ENCODE measurements at regions not wholly inside any gene's neighbourhood (a gene's known extent, or its start where the extent isn't known, plus 50 kb on each side); places are given as distances from the start of the nearest gene placed in this dataset.

GRCh38 chr7:46841248-46841647 is 740.7 kb downstream of the TNS3 start:
- ChIA-PET POLR2A (no interaction called here), CTCF (no interaction called here)
- no peaks in the 10 kb centered on the region for H3K27me3 ChIP-seq (ENCODE audit: control insufficient read depth, insufficient read depth, low read length)
- no peak for TF ChIP-seq CTCF (IDR thresholded peaks at IDR 0.05; ENCODE audit: low read depth, low read length)
- H3K27ac ChIP-seq (ENCODE audit: low read depth, low read length), result no peak overlapping the region
- DNase-seq (ENCODE audit: low read depth, low spot score), result no peak
- no peaks in the 10 kb centered on the region; the same call in 1 of the 2 replicates for H3K9me3 ChIP-seq (ENCODE audit: control insufficient read depth, insufficient read depth, low read length)
- H3K4me3 ChIP-seq (ENCODE audit: low read depth, low read length), result no peak overlapping the region

- TF ChIP-seq CTCF (IDR thresholded peaks at IDR 0.05; ENCODE audit: low read depth, low read length), result no peak
- Histone ChIP-seq H3K9me3 (ENCODE audit: control insufficient read depth, insufficient read depth, low read length) (no peaks in the 10 kb centered on the region; the same call in 1 of the 2 replicates), H3K27me3 (ENCODE audit: control insufficient read depth, insufficient read depth, low read length) (no peaks in the 10 kb centered on the region), H3K4me3 (ENCODE audit: low read depth, low read length) (no peak overlapping the region), H3K27ac (ENCODE audit: low read depth, low read length) (no peak overlapping the region)
- no peak for DNase-seq (ENCODE audit: low read depth, low spot score)
- CTCF ChIA-PET, result no interaction called here
- POLR2A ChIA-PET, result no interaction called here
Measured at GRCh38 chr7:46839651-46840050, 742.3 kb downstream of the TNS3 start.

GRCh38 chr7:46838463-46838862 is 743.4 kb downstream of the TNS3 start:
- CTCF ChIA-PET, result no interaction called here
- Histone ChIP-seq H3K27ac (ENCODE audit: low read depth, low read length) (no peak overlapping the region), H3K27me3 (ENCODE audit: control insufficient read depth, insufficient read depth, low read length) (no peaks in the 10 kb centered on the region), H3K9me3 (ENCODE audit: control insufficient read depth, insufficient read depth, low read length) (no peaks in the 10 kb centered on the region; the same call in 1 of the 2 replicates), H3K4me3 (ENCODE audit: low read depth, low read length) (no peak overlapping the region)
- DNase-seq (ENCODE audit: low read depth, low spot score), result no peak
- POLR2A ChIA-PET, result no interaction called here
- no peak for TF ChIP-seq CTCF (IDR thresholded peaks at IDR 0.05; ENCODE audit: low read depth, low read length)

- ChIA-PET POLR2A (no interaction called here), CTCF (no interaction called here)
- no peak for TF ChIP-seq CTCF (IDR thresholded peaks at IDR 0.05; ENCODE audit: low read depth, low read length)
- DNase-seq (ENCODE audit: low read depth, low spot score), result no peak
- no peaks in the 10 kb centered on the region; the same call in 1 of the 2 replicates for H3K9me3 ChIP-seq (ENCODE audit: control insufficient read depth, insufficient read depth, low read length)
- no peak overlapping the region for H3K4me3 ChIP-seq (ENCODE audit: low read depth, low read length)
- H3K27me3 ChIP-seq (ENCODE audit: control insufficient read depth, insufficient read depth, low read length), result no peaks in the 10 kb centered on the region
- no peak overlapping the region for H3K27ac ChIP-seq (ENCODE audit: low read depth, low read length)
Measured at GRCh38 chr7:46835556-46835955, 746.4 kb downstream of the TNS3 start.

- DNase-seq (ENCODE audit: low read depth, low spot score), result no peak
- CTCF ChIA-PET, result no interaction called here
- Histone ChIP-seq H3K9me3 (ENCODE audit: control insufficient read depth, insufficient read depth, low read length) (no peaks in the 10 kb centered on the region; the same call in 1 of the 2 replicates), H3K27me3 (ENCODE audit: control insufficient read depth, insufficient read depth, low read length) (no peaks in the 10 kb centered on the region), H3K27ac (ENCODE audit: low read depth, low read length) (no peak overlapping the region), H3K4me3 (ENCODE audit: low read depth, low read length) (no peak overlapping the region)
- POLR2A ChIA-PET, result no interaction called here
- no peak for TF ChIP-seq CTCF (IDR thresholded peaks at IDR 0.05; ENCODE audit: low read depth, low read length)
Measured at GRCh38 chr7:46834921-46835320, 747.0 kb downstream of the TNS3 start.
